ENCODE measurements at regions not wholly inside any gene's neighbourhood (a gene's known extent, or its start where the extent isn't known, plus 50 kb on each side); places are given as distances from the start of the nearest gene placed in this dataset.

GRCh38 chr2:37779611-37780386 is 108.4 kb upstream of the CDC42EP3 start:
- intact Hi-C loops (cut with micrococcal nuclease): no loop called here
- Histone ChIP-seq H3K27ac (ENCODE audit: low read depth, low read length) (no peak overlapping the region), H3K4me2 (ENCODE audit: low read length) (no peak overlapping the region), H3K4me1 (ENCODE audit: control insufficient read depth in 1 of 2, insufficient read depth in 2 of 2, low read length in 2 of 2) (peaks cover 10 to 26% of the 10 kb centered on the region in 2 experiments; a peak in 3 of 4 replicates), H2AFZ (ENCODE audit: low read depth, low read length, poor library complexity, severe bottlenecking) (no peak overlapping the region), H3K27me3 (ENCODE audit: insufficient read depth, low read length) (no peaks in the 10 kb centered on the region), H3K9me3 (ENCODE audit: control insufficient read depth in 1 of 2, insufficient read depth in 1 of 2, low read depth in 1 of 2, low read length in 2 of 2) (no peaks in the 10 kb centered on the region), H3K4me3 (replicated peaks in 1 of 2; ENCODE audit: low read depth in 1 of 2, low read length in 2 of 2) (no peak overlapping the region), H3K79me2 (ENCODE audit: insufficient read depth, low read length) (no peaks in the 10 kb centered on the region), H4K20me1 (ENCODE audit: insufficient read depth) (no peaks in the 10 kb centered on the region), H3K9me2 (ENCODE audit: insufficient read depth) (no peaks in the 10 kb centered on the region), H3K36me3 (ENCODE audit: control insufficient read depth in 1 of 2, insufficient read depth in 2 of 2, low read length in 2 of 2) (no peaks in the 10 kb centered on the region), H3K9ac (ENCODE audit: low read length) (no peak overlapping the region)
- ATAC-seq (no peak), DNase-seq (ENCODE audit: low read depth, low spot score) (no peak)
- TF ChIP-seq SIN3A (IDR thresholded peaks at IDR 0.05; ENCODE audit: low read depth) (no peak), EZH2phosphoT487 (IDR thresholded peaks at IDR 0.05; ENCODE audit: borderline replicate concordance) (no peak), POLR2AphosphoS5 (IDR thresholded peaks at IDR 0.05; ENCODE audit: low read depth, low read length) (no peak), ZFX (IDR thresholded peaks at IDR 0.05) (no peak), ZNF274 (IDR thresholded peaks at IDR 0.05; ENCODE audit: low read depth, low read length) (no peak), CBX3 (IDR thresholded peaks at IDR 0.05; ENCODE audit: low read depth) (no peak), YY1 (IDR thresholded peaks at IDR 0.05; ENCODE audit: extremely low read depth, insufficient replicate concordance, low read depth, low read length) (no peak), ZBTB33 (IDR thresholded peaks at IDR 0.05; ENCODE audit: extremely low read depth, insufficient replicate concordance, low read length) (no peak), SP1 (IDR thresholded peaks at IDR 0.05; ENCODE audit: low read depth) (no peak), POLR2A (IDR thresholded peaks at IDR 0.05; ENCODE audit: borderline replicate concordance, extremely low read depth, insufficient read depth, insufficient read length) (no peak), EGR1 (IDR thresholded peaks at IDR 0.05; ENCODE audit: low read depth) (no peak), REST (IDR thresholded peaks at IDR 0.05; ENCODE audit: low read depth) (no peak), TCF7L2 (IDR thresholded peaks at IDR 0.05; ENCODE audit: borderline replicate concordance, extremely low read depth, insufficient read depth, insufficient read length) (no peak), ELF1 (IDR thresholded peaks at IDR 0.05; ENCODE audit: borderline replicate concordance, low read depth) (no peak), SRF (IDR thresholded peaks at IDR 0.05; ENCODE audit: low read depth) (no peak), FOSL1 (IDR thresholded peaks at IDR 0.05; ENCODE audit: low read depth) (no peak), CTCF (IDR thresholded peaks at IDR 0.05 in 2 of 3, conservative IDR thresholded peaks at IDR 0.05 in 1 of 3; ENCODE audit: borderline replicate concordance in 1 of 3, insufficient read depth in 1 of 3, low read depth in 2 of 3, low read length in 2 of 3) (no peak), EZH2 (IDR thresholded peaks at IDR 0.05) (no peak)
- no TSS peak for BruUV-seq (replicated peaks)
- CTCF ChIA-PET: no interaction called here
- RAD21 ChIA-PET (ENCODE audit: low non-redundant PET in 1 of 2, low total read pairs in 2 of 2, uncharacterized antibody in 2 of 2, unreplicated experiment in 2 of 2): no interaction called here
- POLR2A ChIA-PET: no interaction called here

All from HCT116 (cell line).